Natural killer cell (primary cell): ENCODE measurements at regions not wholly inside any gene's neighbourhood (a gene's known extent, or its start where the extent isn't known, plus 50 kb on each side); places are given as distances from the start of the nearest gene placed in this dataset.
A peak's percentile ranks its signal among the peaks of the same experiment; 100 is the strongest.

ENCODE experiments used
- ATAC-seq, 3 donors: fragments of 150-1000 bp in 2 of 3; fragments of 200-7000 bp in 1 of 3; cut with Tn5 transposase; 1 replicate in 1 of 3; 2 replicates in 2 of 3; pipeline ENCODE4 v1.10.0; 2021; ENCODE audit warnings: mild to moderate bottlenecking in 2 of 3, moderate library complexity in 2 of 3
- DNase-seq, 2 donors: peaks; one replicate each; pipeline versions ENCODE4 v3.0.0 to v3.0.0-alpha.2; 2013 to 2021; ENCODE audit warnings: mixed read lengths in 1 of 2
- H3K27ac ChIP-seq: one replicate; pipeline ENCODE4 v1.5.1; 2013; ENCODE audit warnings: mild to moderate bottlenecking, low read length
- H3K27me3 ChIP-seq: one replicate; pipeline ENCODE4 v1.6.1; 2013; ENCODE audit warnings: low read length; ENCODE audit not compliant: control insufficient read depth, insufficient read depth
- H3K36me3 ChIP-seq: one replicate; pipeline ENCODE4 v1.6.1; 2013; ENCODE audit warnings: low read length; ENCODE audit not compliant: control insufficient read depth, insufficient read depth
- H3K4me1 ChIP-seq: one replicate; pipeline ENCODE4 v1.6.1; 2013; ENCODE audit warnings: low read length; ENCODE audit not compliant: control insufficient read depth, insufficient read depth
- H3K4me3 ChIP-seq: one replicate; pipeline ENCODE4 v1.5.1; 2013; ENCODE audit warnings: low read length
- H3K9me3 ChIP-seq: one replicate; pipeline ENCODE4 v1.6.1; 2013; ENCODE audit warnings: low read length; ENCODE audit not compliant: control insufficient read depth, insufficient read depth
- H3K27ac Mint-ChIP-seq, 2 donors: one replicate each; pipeline ENCODE4 v1.8.0; 2022; ENCODE audit warnings: mild to moderate bottlenecking in 2 of 2, mixed read lengths in 2 of 2, moderate library complexity in 1 of 2
- H3K27me3 Mint-ChIP-seq, 2 donors: one replicate each; pipeline ENCODE4 v1.8.0; 2022; ENCODE audit warnings: low read depth in 2 of 2, mixed read lengths in 2 of 2
- H3K36me3 Mint-ChIP-seq: one replicate; pipeline ENCODE4 v1.8.0; 2022; ENCODE audit warnings: mixed read lengths
- H3K4me1 Mint-ChIP-seq, 2 donors: one replicate each; pipeline ENCODE4 v1.8.0; 2022; ENCODE audit warnings: mixed read lengths in 2 of 2
- H3K4me3 Mint-ChIP-seq: one replicate; pipeline ENCODE4 v1.8.0; 2022; ENCODE audit warnings: mild to moderate bottlenecking, moderate library complexity, mixed read lengths
- H3K9me3 Mint-ChIP-seq, 2 donors: one replicate each; pipeline ENCODE4 v1.8.0; 2022; ENCODE audit warnings: mixed read lengths in 2 of 2
- WGBS: methylation state at CpG from one replicate; pipeline ENCODE4 v1.1.7; 2013; ENCODE audit warnings: missing lambda C conversion rate; ENCODE audit not compliant: insufficient coverage; 5-methylcytosine and 5-hydroxymethylcytosine counted together
- intact Hi-C: fragments of 100-400 bp; cut with micrococcal nuclease; formaldehyde crosslinking; loops from one replicate; pipeline ENCODE4 v1.14.2; 2022
- TF ChIP-seq, protein P1 (sequence below): fragments of 200-600 bp; IDR thresholded peaks from one replicate; pipeline ENCODE4 v1.8.0; 2022; ENCODE audit warnings: antibody characterized with exemption

DNA sequence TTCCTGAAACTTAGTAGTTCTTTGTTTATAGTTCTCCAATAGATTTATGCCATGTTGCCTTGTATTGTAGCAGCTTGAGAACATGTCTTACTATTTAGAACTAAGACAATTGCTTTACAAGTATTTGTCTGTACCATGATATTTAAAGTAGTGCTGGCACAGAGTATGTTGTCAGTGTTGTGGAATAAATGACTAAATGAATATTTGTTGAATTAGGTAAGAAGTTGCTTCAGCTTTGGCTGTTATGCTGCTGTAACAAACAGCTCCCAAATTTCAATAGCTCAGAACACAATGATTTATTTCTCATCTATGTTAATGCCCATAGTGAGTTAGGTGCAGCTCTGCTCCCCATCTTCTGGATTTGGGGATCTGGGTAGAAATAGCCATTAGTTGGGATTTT, 90.2 kb upstream of the VCAM1 start:
- H3K4me1 Mint-ChIP-seq: peaks cover 10% of the 10 kb centered on the region in 2 donors
- DNase-seq: no peak
- no peak for ATAC-seq
- H3K36me3 ChIP-seq: no peaks in the 10 kb centered on the region
- no peaks in the 10 kb centered on the region for H3K9me3 Mint-ChIP-seq
- intact Hi-C loops: no loop called here
- H3K27me3 Mint-ChIP-seq: peaks cover 0 to 10% of the 10 kb centered on the region in 2 donors
- TF ChIP-seq, protein P1, sequence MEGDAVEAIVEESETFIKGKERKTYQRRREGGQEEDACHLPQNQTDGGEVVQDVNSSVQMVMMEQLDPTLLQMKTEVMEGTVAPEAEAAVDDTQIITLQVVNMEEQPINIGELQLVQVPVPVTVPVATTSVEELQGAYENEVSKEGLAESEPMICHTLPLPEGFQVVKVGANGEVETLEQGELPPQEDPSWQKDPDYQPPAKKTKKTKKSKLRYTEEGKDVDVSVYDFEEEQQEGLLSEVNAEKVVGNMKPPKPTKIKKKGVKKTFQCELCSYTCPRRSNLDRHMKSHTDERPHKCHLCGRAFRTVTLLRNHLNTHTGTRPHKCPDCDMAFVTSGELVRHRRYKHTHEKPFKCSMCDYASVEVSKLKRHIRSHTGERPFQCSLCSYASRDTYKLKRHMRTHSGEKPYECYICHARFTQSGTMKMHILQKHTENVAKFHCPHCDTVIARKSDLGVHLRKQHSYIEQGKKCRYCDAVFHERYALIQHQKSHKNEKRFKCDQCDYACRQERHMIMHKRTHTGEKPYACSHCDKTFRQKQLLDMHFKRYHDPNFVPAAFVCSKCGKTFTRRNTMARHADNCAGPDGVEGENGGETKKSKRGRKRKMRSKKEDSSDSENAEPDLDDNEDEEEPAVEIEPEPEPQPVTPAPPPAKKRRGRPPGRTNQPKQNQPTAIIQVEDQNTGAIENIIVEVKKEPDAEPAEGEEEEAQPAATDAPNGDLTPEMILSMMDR: no peak
- no peak overlapping the region for H3K4me3 ChIP-seq
- no peaks in the 10 kb centered on the region for H3K27me3 ChIP-seq
- no peaks in the 10 kb centered on the region for H3K9me3 ChIP-seq
- no peaks in the 10 kb centered on the region for H3K36me3 Mint-ChIP-seq
- H3K4me1 ChIP-seq: peaks cover 4% of the 10 kb centered on the region
- no peak overlapping the region for H3K27ac ChIP-seq
- H3K4me3 Mint-ChIP-seq: no peak overlapping the region
- no peak overlapping the region for H3K27ac Mint-ChIP-seq

DNA sequence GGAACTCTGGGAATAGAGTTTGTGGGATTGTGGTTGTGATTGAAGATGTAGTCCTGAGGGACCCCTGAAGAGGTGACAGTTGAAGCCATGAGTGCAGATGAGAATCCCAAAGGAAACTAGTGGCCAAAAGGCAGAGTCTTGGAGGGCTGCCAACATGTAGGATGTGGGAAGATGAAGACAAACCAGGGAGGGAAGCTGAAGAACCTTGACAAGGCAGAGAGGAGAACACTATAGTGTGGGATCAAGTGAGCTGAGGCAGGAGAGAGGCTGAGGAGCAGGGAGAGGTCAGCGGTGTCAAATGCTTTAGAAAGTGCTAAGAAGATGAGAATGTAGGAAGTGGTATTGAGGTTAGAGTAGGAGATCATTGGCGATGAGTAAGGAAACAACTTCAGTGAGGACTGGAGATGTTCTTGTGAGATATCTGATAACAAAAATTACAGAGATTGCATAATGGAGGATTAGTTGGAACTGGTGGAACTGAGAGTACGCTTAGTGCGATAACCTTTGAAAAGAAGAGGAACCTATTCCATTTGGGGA, 88.5 kb upstream of the VCAM1 start:
- peaks cover 7 to 16% of the 10 kb centered on the region in 2 donors for H3K27me3 Mint-ChIP-seq
- peak in 2 of 3 donors; percentile 45 to 83 for ATAC-seq

DNA sequence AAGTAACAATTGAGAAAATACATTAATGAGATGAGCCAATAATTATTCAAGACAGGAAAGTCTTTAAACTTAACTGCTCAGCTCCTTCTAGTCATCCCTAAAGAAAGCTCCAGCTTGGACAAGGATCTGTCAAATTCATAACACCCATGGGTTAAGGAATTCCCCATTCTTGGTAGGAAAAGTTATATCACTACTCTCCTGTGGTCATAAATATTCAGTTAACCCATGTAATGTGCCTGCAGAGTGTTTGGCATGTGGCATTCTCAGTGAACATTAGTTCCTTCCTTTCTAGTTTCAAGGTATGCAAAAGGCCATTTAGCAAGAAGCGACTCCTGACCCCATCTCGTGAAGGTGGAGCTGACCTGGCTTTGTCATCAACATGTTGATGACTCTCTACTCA, 76.7 kb upstream of the VCAM1 start:
- no peak for ATAC-seq
- WGBS: 95% methylated on average over 2 of the region's 2 CpGs
- no peaks in the 10 kb centered on the region for H3K36me3 ChIP-seq
- DNase-seq: no peak
- Mint-ChIP-seq H3K4me3 (no peak overlapping the region), H3K9me3 (no peaks in the 10 kb centered on the region), H3K36me3 (no peaks in the 10 kb centered on the region), H3K27me3 (peaks cover 5 to 10% of the 10 kb centered on the region in 2 donors), H3K4me1 (no peaks in the 10 kb centered on the region), H3K27ac (no peak overlapping the region)
- H3K4me3 ChIP-seq: no peak overlapping the region
- TF ChIP-seq, protein P1: no peak
- no peaks in the 10 kb centered on the region for H3K27me3 ChIP-seq
- H3K27ac ChIP-seq: no peak overlapping the region
- peaks cover 4% of the 10 kb centered on the region for H3K9me3 ChIP-seq
- intact Hi-C loops: no loop called here
- H3K4me1 ChIP-seq: no peaks in the 10 kb centered on the region

More for the DNA sequence above, 88.5 kb upstream of the VCAM1 start:
- H3K9me3 ChIP-seq: no peaks in the 10 kb centered on the region
- WGBS: 55% methylated on average over 4 of the region's 4 CpGs
- Mint-ChIP-seq H3K27ac (no peak overlapping the region), H3K9me3 (peaks cover 0 to 2% of the 10 kb centered on the region in 2 donors), H3K36me3 (no peaks in the 10 kb centered on the region), H3K4me3 (no peak overlapping the region), H3K4me1 (peaks cover 10% of the 10 kb centered on the region in 2 donors)
- H3K36me3 ChIP-seq: no peaks in the 10 kb centered on the region
- DNase-seq: no peak
- TF ChIP-seq, protein P1: no peak
- no peak overlapping the region for H3K27ac ChIP-seq
- peaks cover 4% of the 10 kb centered on the region for H3K4me1 ChIP-seq
- H3K4me3 ChIP-seq: no peak overlapping the region
- no peaks in the 10 kb centered on the region for H3K27me3 ChIP-seq
- intact Hi-C loops: no loop called here
